H9 (cell line): ENCODE measurements at regions not wholly inside any gene's neighbourhood (a gene's known extent, or its start where the extent isn't known, plus 50 kb on each side); places are given as distances from the start of the nearest gene placed in this dataset.

Experiments
- DNase-seq: peaks from one replicate; pipeline ENCODE4 v3.0.0-alpha.2; 2017
- H2AFZ ChIP-seq: one replicate; pipeline ENCODE4 v1.6.1; 2013; ENCODE audit warnings: mild to moderate bottlenecking, low read length, control low read depth, moderate library complexity
- H2AK5ac ChIP-seq: 2 replicates; pipeline ENCODE4 v1.6.1; 2013; ENCODE audit warnings: low read length, control low read depth, mixed read lengths; ENCODE audit not compliant: insufficient read length
- H2BK120ac ChIP-seq: one replicate; pipeline ENCODE4 v1.6.1; 2013; ENCODE audit warnings: low read depth, mild to moderate bottlenecking, low read length, control low read depth, inconsistent platforms; ENCODE audit not compliant: poor library complexity, severe bottlenecking
- H2BK12ac ChIP-seq: 2 replicates; pipeline ENCODE4 v1.6.1; 2013; ENCODE audit warnings: low read length, control low read depth, mixed read lengths, low read depth; ENCODE audit not compliant: insufficient read length
- H2BK15ac ChIP-seq: 2 replicates; pipeline ENCODE4 v1.6.1; 2013; ENCODE audit warnings: low read depth, low read length, control low read depth
- H2BK20ac ChIP-seq: one replicate; pipeline ENCODE4 v1.6.1; 2013; ENCODE audit warnings: low read depth, mild to moderate bottlenecking, low read length, control low read depth, inconsistent platforms; ENCODE audit not compliant: poor library complexity, severe bottlenecking
- H2BK5ac ChIP-seq: 2 replicates; pipeline ENCODE4 v1.6.1; 2013; ENCODE audit warnings: low read length, control low read depth, mixed read lengths; ENCODE audit not compliant: insufficient read length
- H3K14ac ChIP-seq: 2 replicates; pipeline ENCODE4 v1.6.1; 2013; ENCODE audit warnings: low read length, control low read depth; ENCODE audit not compliant: insufficient read depth
- H3K18ac ChIP-seq: 2 replicates; pipeline ENCODE4 v1.6.1; 2013; ENCODE audit warnings: low read depth, mild to moderate bottlenecking, mixed read lengths, low read length, control low read depth; ENCODE audit not compliant: insufficient read length
- H3K23ac ChIP-seq: 2 replicates; pipeline ENCODE4 v1.6.1; 2013; ENCODE audit warnings: low read length, control low read depth, mixed read lengths, low read depth; ENCODE audit not compliant: insufficient read length
- H3K23me2 ChIP-seq: 2 replicates; pipeline ENCODE4 v1.6.1; 2013; ENCODE audit warnings: low read depth, mild to moderate bottlenecking, mixed read lengths, low read length, control low read depth; ENCODE audit not compliant: insufficient read length, poor library complexity, severe bottlenecking
- H3K27ac ChIP-seq: 2 replicates; pipeline ENCODE4 v1.5.1; 2013; ENCODE audit warnings: low read length, control low read depth, mixed read lengths, low read depth; ENCODE audit not compliant: insufficient read length
- H3K27me3 ChIP-seq: 2 replicates; pipeline ENCODE4 v1.6.1; 2013; ENCODE audit warnings: low read length, control low read depth, inconsistent platforms; ENCODE audit not compliant: insufficient read depth
- H3K4ac ChIP-seq: 2 replicates; pipeline ENCODE4 v1.6.1; 2013; ENCODE audit warnings: low read depth, mild to moderate bottlenecking, control low read depth, inconsistent platforms, low read length, moderate library complexity
- H3K4me1 ChIP-seq: 2 replicates; pipeline ENCODE4 v1.6.1; 2013; ENCODE audit warnings: low read length, control low read depth, inconsistent platforms; ENCODE audit not compliant: insufficient read depth
- H3K4me2 ChIP-seq: 2 replicates; pipeline ENCODE4 v1.6.1; 2013; ENCODE audit warnings: low read length, control low read depth, mixed read lengths; ENCODE audit not compliant: insufficient read length, insufficient read depth
- H3K56ac ChIP-seq: 2 replicates; pipeline ENCODE4 v1.6.1; 2013; ENCODE audit warnings: low read depth, mild to moderate bottlenecking, mixed read lengths, low read length, control low read depth; ENCODE audit not compliant: insufficient read length
- H3K79me1 ChIP-seq: 2 replicates; pipeline ENCODE4 v1.6.1; 2013; ENCODE audit warnings: low read depth, mild to moderate bottlenecking, moderate library complexity, low read length, control low read depth, inconsistent platforms; ENCODE audit not compliant: insufficient read depth, poor library complexity, severe bottlenecking
- H3K79me2 ChIP-seq: 2 replicates; pipeline ENCODE4 v1.6.1; 2013; ENCODE audit warnings: low read length, control low read depth, inconsistent platforms; ENCODE audit not compliant: insufficient read depth
- H3K9ac ChIP-seq: 2 replicates; pipeline ENCODE4 v1.6.1; 2013; ENCODE audit warnings: low read length, control low read depth, mixed read lengths; ENCODE audit not compliant: insufficient read length; ENCODE audit errors: extremely low read depth
- H3K9me3 ChIP-seq: one replicate; pipeline ENCODE4 v1.6.1; 2013; ENCODE audit warnings: low read depth, low read length, inconsistent platforms; ENCODE audit not compliant: control insufficient read depth
- H3T11ph ChIP-seq: one replicate; pipeline ENCODE4 v1.6.1; 2013; ENCODE audit warnings: mild to moderate bottlenecking, low read length, control low read depth, inconsistent platforms
- H4K20me1 ChIP-seq: one replicate; pipeline ENCODE4 v1.6.1; 2013; ENCODE audit not compliant: control insufficient read depth, insufficient read length, insufficient read depth
- H4K5ac ChIP-seq: 2 replicates; pipeline ENCODE4 v1.6.1; 2013; ENCODE audit warnings: low read depth, mild to moderate bottlenecking, mixed read lengths, low read length, control low read depth; ENCODE audit not compliant: insufficient read length
- H4K8ac ChIP-seq: replicated peaks from 2 replicates; pipeline ENCODE4 v1.6.1; 2013; ENCODE audit warnings: low read length, control low read depth, mixed read lengths, low read depth; ENCODE audit not compliant: insufficient read length
- H4K91ac ChIP-seq: 2 replicates; pipeline ENCODE4 v1.6.1; 2013; ENCODE audit warnings: low read depth, mild to moderate bottlenecking, moderate library complexity, mixed read lengths, low read length, control low read depth; ENCODE audit not compliant: insufficient read length
- H3K27ac Mint-ChIP-seq, 3 experiments: 2 replicates in 2 of 3; 3 replicates in 1 of 3; pipeline ENCODE4 v1.8.0; 2020 to 2021; ENCODE audit warnings: mixed read lengths in 3 of 3, mild to moderate bottlenecking in 1 of 3, moderate library complexity in 1 of 3
- H3K27me3 Mint-ChIP-seq: 2 replicates; pipeline ENCODE4 v1.8.0; 2021; ENCODE audit warnings: low read depth, mild to moderate bottlenecking, moderate library complexity, mixed read lengths
- H3K36me3 Mint-ChIP-seq, 3 experiments: 2 replicates in 2 of 3; 3 replicates in 1 of 3; pipeline ENCODE4 v1.8.0; 2020 to 2021; ENCODE audit warnings: low read depth in 3 of 3, mixed read lengths in 3 of 3; ENCODE audit not compliant: insufficient read depth in 1 of 3
- H3K4me1 Mint-ChIP-seq, 2 experiments: 2 replicates each; pipeline ENCODE4 v1.8.0; 2020; ENCODE audit warnings: mixed read lengths in 2 of 2
- H3K4me3 Mint-ChIP-seq, 2 experiments: 2 replicates in 1 of 2; 3 replicates in 1 of 2; pipeline ENCODE4 v1.8.0; 2020 to 2021; ENCODE audit warnings: mild to moderate bottlenecking in 2 of 2, mixed read lengths in 2 of 2, moderate library complexity in 1 of 2
- H3K9me3 Mint-ChIP-seq, 2 experiments: 2 replicates in 1 of 2; 3 replicates in 1 of 2; pipeline ENCODE4 v1.8.0; 2020; ENCODE audit warnings: mild to moderate bottlenecking in 2 of 2, mixed read lengths in 2 of 2, moderate library complexity in 1 of 2
- WGBS: extraction: QIAGEN DNeasy Blood & Tissue Kit; methylation state at CpG from one replicate; pipeline ENCODE4 v1.1.7; 2013; ENCODE audit warnings: missing lambda C conversion rate, low lambda C conversion rate, mixed read lengths; ENCODE audit not compliant: insufficient read length; ENCODE audit errors: extremely low coverage; 5-methylcytosine and 5-hydroxymethylcytosine counted together
- TF ChIP-seq, protein P1 (sequence below): fragments of 200-600 bp; sonication (generic); conservative IDR thresholded peaks from 3 replicates; pipeline ENCODE4 v1.8.0; 2021; ENCODE audit warnings: antibody characterized with exemption, mild to moderate bottlenecking

- Histone ChIP-seq H3K79me2 (no peaks in the 10 kb centered on the region), H3K27ac (no peak overlapping the region), H3K9me3 (no peaks in the 10 kb centered on the region), H3K4me2 (no peak overlapping the region), H2BK5ac (no peak overlapping the region), H4K91ac (no peak overlapping the region), H3K23ac (no peak overlapping the region), H4K5ac (no peak overlapping the region), H2AFZ (no peak overlapping the region), H3K23me2 (no peaks in the 10 kb centered on the region), H3T11ph (no peak overlapping the region), H2BK15ac (no peak overlapping the region), H2BK12ac (no peak overlapping the region), H2AK5ac (no peak overlapping the region), H4K20me1 (no peaks in the 10 kb centered on the region), H3K27me3 (no peaks in the 10 kb centered on the region), H3K18ac (no peak overlapping the region), H3K4me1 (no peaks in the 10 kb centered on the region), H2BK120ac (no peak overlapping the region), H3K56ac (no peak overlapping the region), H3K4ac (no peak overlapping the region), H3K14ac (no peak overlapping the region), H2BK20ac (no peak overlapping the region), H3K79me1 (no peaks in the 10 kb centered on the region), H3K9ac (no peak overlapping the region), H4K8ac (no peak overlapping the region)
- Mint-ChIP-seq H3K27ac (peak overlapping the region in 1 of 3 experiments; percentile 55; a peak in 1 of 7 replicates), H3K9me3 (no peaks in the 10 kb centered on the region; a peak in 1 of 5 replicates), H3K4me1 (peaks cover 14 to 21% of the 10 kb centered on the region in 2 experiments), H3K4me3 (no peak overlapping the region), H3K27me3 (no peaks in the 10 kb centered on the region), H3K36me3 (no peaks in the 10 kb centered on the region)
- TF ChIP-seq, protein P1, sequence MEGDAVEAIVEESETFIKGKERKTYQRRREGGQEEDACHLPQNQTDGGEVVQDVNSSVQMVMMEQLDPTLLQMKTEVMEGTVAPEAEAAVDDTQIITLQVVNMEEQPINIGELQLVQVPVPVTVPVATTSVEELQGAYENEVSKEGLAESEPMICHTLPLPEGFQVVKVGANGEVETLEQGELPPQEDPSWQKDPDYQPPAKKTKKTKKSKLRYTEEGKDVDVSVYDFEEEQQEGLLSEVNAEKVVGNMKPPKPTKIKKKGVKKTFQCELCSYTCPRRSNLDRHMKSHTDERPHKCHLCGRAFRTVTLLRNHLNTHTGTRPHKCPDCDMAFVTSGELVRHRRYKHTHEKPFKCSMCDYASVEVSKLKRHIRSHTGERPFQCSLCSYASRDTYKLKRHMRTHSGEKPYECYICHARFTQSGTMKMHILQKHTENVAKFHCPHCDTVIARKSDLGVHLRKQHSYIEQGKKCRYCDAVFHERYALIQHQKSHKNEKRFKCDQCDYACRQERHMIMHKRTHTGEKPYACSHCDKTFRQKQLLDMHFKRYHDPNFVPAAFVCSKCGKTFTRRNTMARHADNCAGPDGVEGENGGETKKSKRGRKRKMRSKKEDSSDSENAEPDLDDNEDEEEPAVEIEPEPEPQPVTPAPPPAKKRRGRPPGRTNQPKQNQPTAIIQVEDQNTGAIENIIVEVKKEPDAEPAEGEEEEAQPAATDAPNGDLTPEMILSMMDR, result no peak
- no peak for DNase-seq
- no CpG with 5 or more reads among the region's 1 CpG for WGBS
Measured at GRCh38 chr3:182730675-182731042, 62.6 kb upstream of the ATP11B start.
